ENCODE measurements at regions not wholly inside any gene's neighbourhood (a gene's known extent, or its start where the extent isn't known, plus 50 kb on each side); places are given as distances from the start of the nearest gene placed in this dataset.

- H3K36me3 ChIP-seq (replicated peaks; ENCODE audit: insufficient read depth, low read depth), result no peaks in the 10 kb centered on the region
- no peaks in the 10 kb centered on the region for H3K9me3 ChIP-seq (ENCODE audit: low read depth)
- no peaks in the 10 kb centered on the region for H3K4me1 ChIP-seq (ENCODE audit: insufficient read depth)
- H3K27ac ChIP-seq, result no peak overlapping the region
- no peaks in the 10 kb centered on the region for H4K20me1 ChIP-seq (ENCODE audit: insufficient read depth, poor library complexity, severe bottlenecking)
- no peak overlapping the region for H3K4me3 ChIP-seq
- H3K9me2 ChIP-seq (replicated peaks; ENCODE audit: insufficient read depth), result no peaks in the 10 kb centered on the region
- H2AFZ ChIP-seq, result no peak overlapping the region
- H3K4me2 ChIP-seq, result no peak overlapping the region
- WGBS (ENCODE audit: low lambda C conversion rate, missing lambda C conversion rate), result 95% methylated on average over 6 of the region's 6 CpGs
- TF ChIP-seq CTCF (IDR thresholded peaks at IDR 0.05; ENCODE audit: poor library complexity), result no peak
- TF ChIP-seq EZH2phosphoT487 (IDR thresholded peaks at IDR 0.05; ENCODE audit: low read depth, severe bottlenecking, unreplicated experiment), result no peak
- no peak for TF ChIP-seq EZH2 (IDR thresholded peaks at IDR 0.05; ENCODE audit: borderline replicate concordance)
- no peak for DNase-seq (ENCODE audit: low spot score)
- H3K79me2 ChIP-seq, result no peaks in the 10 kb centered on the region
- H3K27me3 ChIP-seq, result no peaks in the 10 kb centered on the region
Observed at GRCh38 chr14:98867146-98867545, 404.9 kb downstream of the BCL11B start.

- Histone ChIP-seq H3K4me1 (ENCODE audit: insufficient read depth) (no peaks in the 10 kb centered on the region), H3K36me3 (replicated peaks; ENCODE audit: insufficient read depth, low read depth) (no peaks in the 10 kb centered on the region), H3K27ac (no peak overlapping the region), H3K9me2 (replicated peaks; ENCODE audit: insufficient read depth) (no peaks in the 10 kb centered on the region), H2AFZ (no peak overlapping the region), H4K20me1 (ENCODE audit: insufficient read depth, poor library complexity, severe bottlenecking) (no peaks in the 10 kb centered on the region), H3K27me3 (no peaks in the 10 kb centered on the region), H3K4me2 (no peak overlapping the region), H3K79me2 (no peaks in the 10 kb centered on the region), H3K9me3 (ENCODE audit: low read depth) (no peaks in the 10 kb centered on the region), H3K4me3 (no peak overlapping the region)
- DNase-seq (ENCODE audit: low spot score), result no peak
- 84% methylated on average over 9 of the region's 9 CpGs for WGBS (ENCODE audit: low lambda C conversion rate, missing lambda C conversion rate)
- TF ChIP-seq EZH2phosphoT487 (IDR thresholded peaks at IDR 0.05; ENCODE audit: low read depth, severe bottlenecking, unreplicated experiment), result no peak
- TF ChIP-seq CTCF (IDR thresholded peaks at IDR 0.05; ENCODE audit: poor library complexity), result no peak
- TF ChIP-seq EZH2 (IDR thresholded peaks at IDR 0.05; ENCODE audit: borderline replicate concordance), result no peak
Observed at GRCh38 chr14:98867726-98868125, 404.3 kb downstream of the BCL11B start.

GRCh38 chr14:98868866-98869265 is 403.1 kb downstream of the BCL11B start:
- H3K79me2 ChIP-seq, result no peaks in the 10 kb centered on the region
- H3K27ac ChIP-seq, result no peak overlapping the region
- no peaks in the 10 kb centered on the region for H3K27me3 ChIP-seq
- H3K9me3 ChIP-seq (ENCODE audit: low read depth), result no peaks in the 10 kb centered on the region
- WGBS (ENCODE audit: low lambda C conversion rate, missing lambda C conversion rate), result 87% methylated on average over 10 of the region's 10 CpGs
- H3K4me3 ChIP-seq, result no peak overlapping the region
- no peak for DNase-seq (ENCODE audit: low spot score)
- no peak overlapping the region for H2AFZ ChIP-seq
- H3K9me2 ChIP-seq (replicated peaks; ENCODE audit: insufficient read depth), result no peaks in the 10 kb centered on the region
- H3K36me3 ChIP-seq (replicated peaks; ENCODE audit: insufficient read depth, low read depth), result no peaks in the 10 kb centered on the region
- H4K20me1 ChIP-seq (ENCODE audit: insufficient read depth, poor library complexity, severe bottlenecking), result no peaks in the 10 kb centered on the region
- TF ChIP-seq EZH2phosphoT487 (IDR thresholded peaks at IDR 0.05; ENCODE audit: low read depth, severe bottlenecking, unreplicated experiment) (no peak), EZH2 (IDR thresholded peaks at IDR 0.05; ENCODE audit: borderline replicate concordance) (no peak), CTCF (IDR thresholded peaks at IDR 0.05; ENCODE audit: poor library complexity) (no peak)
- H3K4me2 ChIP-seq, result no peak overlapping the region
- H3K4me1 ChIP-seq (ENCODE audit: insufficient read depth), result no peaks in the 10 kb centered on the region

GRCh38 chr14:98871796-98872195 is 400.2 kb downstream of the BCL11B start:
- H3K9me2 ChIP-seq (replicated peaks; ENCODE audit: insufficient read depth), result no peaks in the 10 kb centered on the region
- no peak overlapping the region for H3K27ac ChIP-seq
- H3K9me3 ChIP-seq (ENCODE audit: low read depth), result no peaks in the 10 kb centered on the region
- H3K4me3 ChIP-seq, result no peak overlapping the region
- H3K4me1 ChIP-seq (ENCODE audit: insufficient read depth), result no peaks in the 10 kb centered on the region
- H3K27me3 ChIP-seq, result no peaks in the 10 kb centered on the region
- no peaks in the 10 kb centered on the region for H4K20me1 ChIP-seq (ENCODE audit: insufficient read depth, poor library complexity, severe bottlenecking)
- H3K36me3 ChIP-seq (replicated peaks; ENCODE audit: insufficient read depth, low read depth), result no peaks in the 10 kb centered on the region
- no peak overlapping the region for H3K4me2 ChIP-seq
- WGBS (ENCODE audit: low lambda C conversion rate, missing lambda C conversion rate), result 96% methylated on average over 2 of the region's 2 CpGs
- H2AFZ ChIP-seq, result no peak overlapping the region
- H3K79me2 ChIP-seq, result no peaks in the 10 kb centered on the region
- no peak for DNase-seq (ENCODE audit: low spot score)
- TF ChIP-seq CTCF (IDR thresholded peaks at IDR 0.05; ENCODE audit: poor library complexity) (no peak), EZH2 (IDR thresholded peaks at IDR 0.05; ENCODE audit: borderline replicate concordance) (no peak), EZH2phosphoT487 (IDR thresholded peaks at IDR 0.05; ENCODE audit: low read depth, severe bottlenecking, unreplicated experiment) (no peak)
